A549 (cell line): ENCODE measurements at regions not wholly inside any gene's neighbourhood (a gene's known extent, or its start where the extent isn't known, plus 50 kb on each side); places are given as distances from the start of the nearest gene placed in this dataset.

Experiments used
- ATAC-seq, 2 experiments: fragments of 200-7000 bp in 1 of 2; fragments of >200 bp in 1 of 2; cut with Nextera tagmentation in 1 of 2; cut with Tn5 transposase in 1 of 2; 3 replicates each; pipeline versions ENCODE4 v1.8.0 to v1.9.1; 2018 to 2020; ENCODE audit warnings: mild to moderate bottlenecking in 1 of 2, moderate library complexity in 1 of 2
- CTCF ChIA-PET: fragments of 300-600 bp; sonication (Branson Sonifier 250); formaldehyde crosslinking; extraction: SDS; loops from one replicate; lab custom pipeline; 2021; ENCODE audit warnings: antibody characterized with exemption, inconsistent platforms; lab: Yijun Ruan, JAX
- POLR2A ChIA-PET: fragments of 350-600 bp; formaldehyde crosslinking; extraction: SDS; loops from one replicate; lab custom pipeline; 2021; ENCODE audit warnings: antibody characterized with exemption, inconsistent platforms; lab: Yijun Ruan, JAX
- DNase-seq, 2 experiments: peaks; one replicate each; pipeline versions ENCODE4 v3.0.0 to v3.0.0-alpha.2; 2011 to 2016; ENCODE audit warnings: low read depth in 1 of 2, low spot score in 1 of 2
- FAIRE-seq: peaks from 2 replicates; lab custom pipeline; 2011; peaks lifted over from hg19 to GRCh38; lab: Jason Lieb, UNC
- H3K27ac ChIP-seq, 2 experiments: fragments of >200 bp; sonication (Bioruptor Twin); formaldehyde crosslinking; 3 replicates each; pipeline ENCODE4 v1.5.1; 2016 to 2017
- H3K4me1 ChIP-seq: fragments of >200 bp; sonication (Bioruptor Twin); formaldehyde crosslinking; 3 replicates; pipeline ENCODE4 v1.6.1; 2016
- H3K4me2 ChIP-seq: fragments of >200 bp; sonication (Bioruptor Twin); formaldehyde crosslinking; 3 replicates; pipeline ENCODE4 v1.6.1; 2016
- H3K4me3 ChIP-seq: fragments of >200 bp; sonication (Bioruptor Twin); formaldehyde crosslinking; 3 replicates; pipeline ENCODE4 v1.5.1; 2016
- H3K9me3 ChIP-seq: fragments of >200 bp; sonication (Bioruptor Twin); formaldehyde crosslinking; 3 replicates; pipeline ENCODE4 v1.6.1; 2016
- CBX8 ChIP-seq: fragments of 200-600 bp; sonication (generic); IDR thresholded peaks from 2 replicates; pipeline ENCODE4 v1.6.1; 2016
- CEBPB ChIP-seq, 2 experiments: fragments of >200 bp in 1 of 2; sonication (Bioruptor Twin) in 1 of 2; formaldehyde crosslinking in 1 of 2; IDR thresholded peaks; 2 replicates each; pipeline ENCODE4 v1.6.1; 2012 to 2016
- CHD2 ChIP-seq: fragments of 150-350 bp; IDR thresholded peaks from 2 replicates; pipeline ENCODE4 v1.6.1; 2014; ENCODE audit warnings: low read length; ENCODE audit not compliant: partially characterized antibody
- CHD4 ChIP-seq: fragments of 200-600 bp; sonication (generic); IDR thresholded peaks from 2 replicates; pipeline ENCODE4 v1.6.1; 2016; ENCODE audit warnings: antibody characterized with exemption, mild to moderate bottlenecking, borderline replicate concordance
- CTCF ChIP-seq: fragments of >200 bp; sonication (Bioruptor Twin); formaldehyde crosslinking; IDR thresholded peaks from 3 replicates; pipeline ENCODE4 v1.5.1; 2016
- ELK1 ChIP-seq: fragments of 150-350 bp; IDR thresholded peaks from 2 replicates; pipeline ENCODE4 v1.6.1; 2014; ENCODE audit warnings: low read depth, mild to moderate bottlenecking, low read length
- EP300 ChIP-seq, 2 experiments: fragments of >200 bp; sonication (Bioruptor Twin); formaldehyde crosslinking; IDR thresholded peaks; 2 replicates in 1 of 2; 3 replicates in 1 of 2; pipeline ENCODE4 v1.6.1; 2016 to 2017
- ESRRA ChIP-seq: fragments of 150-350 bp; IDR thresholded peaks from 2 replicates; pipeline ENCODE4 v1.6.1; 2014; ENCODE audit warnings: mild to moderate bottlenecking, low read length, borderline replicate concordance
- FOSB ChIP-seq: fragments of 250-450 bp; sonication (Bioruptor Pico); IDR thresholded peaks from 2 replicates; pipeline ENCODE4 v1.5.0; 2020; ENCODE audit warnings: mild to moderate bottlenecking, moderate library complexity
- HES2 ChIP-seq: fragments of >200 bp; sonication (Bioruptor Twin); formaldehyde crosslinking; IDR thresholded peaks from 2 replicates; pipeline ENCODE4 v1.6.1; 2016
- HOXA7 ChIP-seq: fragments of 250-450 bp; sonication (Bioruptor Pico); IDR thresholded peaks from 2 replicates; pipeline ENCODE4 v1.5.0; 2020; ENCODE audit warnings: mild to moderate bottlenecking, moderate library complexity
- HOXB13 ChIP-seq: fragments of 250-450 bp; sonication (Bioruptor Pico); IDR thresholded peaks from 2 replicates; pipeline ENCODE4 v1.5.0; 2020; ENCODE audit warnings: low read depth, mild to moderate bottlenecking, moderate library complexity
- HOXB5 ChIP-seq: fragments of 250-450 bp; sonication (Bioruptor Pico); IDR thresholded peaks from 2 replicates; pipeline ENCODE4 v1.5.0; 2020; ENCODE audit warnings: mild to moderate bottlenecking, moderate library complexity
- JUN ChIP-seq, 2 experiments: fragments of >200 bp; sonication (Bioruptor Twin); formaldehyde crosslinking; IDR thresholded peaks; 2 replicates in 1 of 2; 3 replicates in 1 of 2; pipeline ENCODE4 v1.6.1; 2016 to 2017
- KDM1A ChIP-seq: fragments of 200-600 bp; sonication (generic); IDR thresholded peaks from 2 replicates; pipeline ENCODE4 v1.6.1; 2016; ENCODE audit warnings: low read depth, mild to moderate bottlenecking
- MAFK ChIP-seq: fragments of 450-650 bp; IDR thresholded peaks from 2 replicates; pipeline ENCODE4 v1.6.1; 2014; ENCODE audit not compliant: partially characterized antibody
- MAZ ChIP-seq: fragments of 150-350 bp; IDR thresholded peaks from 2 replicates; pipeline ENCODE4 v1.6.1; 2014; ENCODE audit warnings: antibody characterized with exemption, low read depth, low read length, borderline replicate concordance
- MYC ChIP-seq: IDR thresholded peaks from 2 replicates; pipeline ENCODE4 v1.6.1; 2012; ENCODE audit warnings: mild to moderate bottlenecking, inconsistent platforms, low read length, improper control_type of control experiment, borderline replicate concordance
- NFE2L2 ChIP-seq: fragments of 150-350 bp; conservative IDR thresholded peaks from 2 replicates; pipeline ENCODE4 v1.6.1; 2014; ENCODE audit warnings: low read length
- POLR2A ChIP-seq: IDR thresholded peaks from 2 replicates; pipeline ENCODE4 v1.6.1; 2012; ENCODE audit warnings: mild to moderate bottlenecking, low read length
- RAD21 ChIP-seq, 2 experiments: fragments of >200 bp in 1 of 2; sonication (Bioruptor Twin) in 1 of 2; formaldehyde crosslinking in 1 of 2; IDR thresholded peaks in 1 of 2; conservative IDR thresholded peaks in 1 of 2; 2 replicates in 1 of 2; 3 replicates in 1 of 2; pipeline ENCODE4 v1.6.1; 2012 to 2018; ENCODE audit warnings: inconsistent platforms in 1 of 2
- RCOR1 ChIP-seq: fragments of 150-350 bp; IDR thresholded peaks from 2 replicates; pipeline ENCODE4 v1.6.1; 2014; ENCODE audit warnings: antibody characterized with exemption, low read length, low read depth
- RNF2 ChIP-seq: fragments of 200-600 bp; sonication (generic); IDR thresholded peaks from 2 replicates; pipeline ENCODE4 v1.6.1; 2016; ENCODE audit warnings: low read depth, mild to moderate bottlenecking, antibody characterized with exemption, moderate library complexity, borderline replicate concordance
- TFCP2L1 ChIP-seq: fragments of 250-450 bp; sonication (Bioruptor Pico); IDR thresholded peaks from 2 replicates; pipeline ENCODE4 v1.5.0; 2021; ENCODE audit warnings: mild to moderate bottlenecking
- ZC3H11A ChIP-seq: fragments of 450-650 bp; IDR thresholded peaks from 2 replicates; pipeline ENCODE4 v1.6.1; 2014; ENCODE audit warnings: antibody characterized with exemption, mild to moderate bottlenecking
- ZNF302 ChIP-seq: fragments of 250-450 bp; sonication (Bioruptor Pico); IDR thresholded peaks from 2 replicates; pipeline ENCODE4 v1.9.0; 2021; ENCODE audit warnings: inconsistent platforms, mild to moderate bottlenecking, moderate library complexity
- ZSCAN20 ChIP-seq: fragments of 250-450 bp; sonication (Bioruptor Pico); IDR thresholded peaks from 2 replicates; pipeline ENCODE4 v1.8.0; 2022; ENCODE audit warnings: mild to moderate bottlenecking, moderate library complexity
- WGBS: methylation state at CpG from one replicate; pipeline ENCODE4 v1.1.6; 2017; ENCODE audit errors: missing lambda C conversion rate; 5-methylcytosine and 5-hydroxymethylcytosine counted together
- TF ChIP-seq, protein P1 (sequence below): IDR thresholded peaks from 2 replicates; pipeline ENCODE4 v1.6.1; 2012
- TF ChIP-seq, protein P2 (sequence below): fragments of 250-450 bp; sonication (Bioruptor Pico); IDR thresholded peaks from 2 replicates; pipeline ENCODE4 v1.5.0; 2020; ENCODE audit warnings: low read depth, mild to moderate bottlenecking, moderate library complexity

DNA sequence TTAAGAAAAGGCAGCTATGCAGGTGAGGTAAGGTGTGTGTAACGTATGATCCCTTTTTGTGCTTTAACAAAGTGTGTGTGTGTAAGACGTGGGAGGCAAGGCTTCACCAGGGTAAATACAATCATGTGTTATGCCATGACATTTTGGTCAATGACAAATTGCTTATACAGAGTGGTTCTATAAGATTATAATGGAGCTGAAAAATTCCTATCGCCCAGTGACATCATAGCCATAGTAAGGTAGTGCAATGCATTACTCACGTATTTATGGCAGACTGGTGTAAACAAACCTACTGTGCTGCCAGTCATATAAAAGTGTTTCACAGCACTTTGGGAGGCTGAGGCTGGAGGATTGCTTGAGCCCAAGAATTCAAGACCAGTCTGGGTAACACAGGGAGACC lies 60.2 kb upstream of the LCTL start (continued):
- TF ChIP-seq NFE2L2 (no peak), MAZ (no peak), FOSB (no peak), HOXA7 (CRISPR knock-in tag) (no peak), CTCF (no peak), CHD2 (no peak), TFCP2L1 (no peak), CBX8 (no peak)

DNA sequence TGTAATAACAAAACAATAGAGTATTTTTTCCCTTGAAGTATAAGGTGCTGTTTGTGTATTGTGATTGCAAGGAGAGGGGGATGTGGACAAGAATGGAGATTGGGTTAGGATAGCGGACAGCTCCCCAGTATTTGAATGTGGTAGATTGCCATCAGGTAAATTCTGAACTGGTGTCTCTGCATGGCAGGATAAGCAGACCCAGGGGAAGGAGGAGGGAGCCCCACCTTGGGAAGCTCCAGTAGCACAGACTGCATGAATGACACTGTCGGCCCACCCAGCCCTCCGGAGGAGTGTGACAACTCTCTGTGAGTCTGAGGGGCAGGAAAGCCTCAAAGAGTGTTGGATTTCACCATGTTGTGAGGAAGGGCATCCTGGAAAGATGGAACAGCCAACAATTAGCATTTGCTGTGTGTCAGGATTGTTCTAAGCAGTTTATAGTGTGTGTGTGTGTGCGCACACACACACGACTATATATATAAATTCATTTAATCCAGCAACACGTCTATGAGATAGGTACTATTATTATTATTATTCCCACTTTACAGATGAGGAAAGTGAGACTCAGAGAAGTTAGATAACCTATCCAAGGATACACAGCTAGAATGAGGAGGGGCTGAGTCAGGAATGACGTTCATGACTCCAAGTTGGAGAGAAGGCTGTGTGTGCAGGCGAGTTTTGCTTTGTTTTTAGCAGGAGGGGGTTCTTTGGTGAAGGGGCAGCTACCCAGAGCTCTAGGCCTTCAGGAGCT lies 63.4 kb upstream of the LCTL start:
- H3K27ac ChIP-seq: no peak overlapping the region
- DNase-seq (no peak), FAIRE-seq (no peak), ATAC-seq (no peak)
- TF ChIP-seq ZSCAN20 (CRISPR knock-in tag) (no peak), RNF2 (no peak), KDM1A (no peak), HOXA7 (CRISPR knock-in tag) (no peak), POLR2A (no peak), ZC3H11A (no peak), HOXB5 (CRISPR knock-in tag) (no peak), HOXB13 (CRISPR knock-in tag) (no peak), EP300 (IDR thresholded peaks at IDR 0.05) (no peak), HES2 (no peak), JUN (IDR thresholded peaks at IDR 0.05) (no peak), TFCP2L1 (no peak), CTCF (no peak), ZNF302 (CRISPR knock-in tag) (no peak)
- TF ChIP-seq, protein P1, sequence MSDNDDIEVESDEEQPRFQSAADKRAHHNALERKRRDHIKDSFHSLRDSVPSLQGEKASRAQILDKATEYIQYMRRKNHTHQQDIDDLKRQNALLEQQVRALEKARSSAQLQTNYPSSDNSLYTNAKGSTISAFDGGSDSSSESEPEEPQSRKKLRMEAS: no peak
- H3K4me3 ChIP-seq: no peak overlapping the region
- no peaks in the 10 kb centered on the region for H3K9me3 ChIP-seq
- CTCF ChIA-PET: interaction anchor here (0.6 to 3.6 kb wide), 13 partner anchors 9 to 291 kb away, joined by 3 to 27 read pairs (median 3); no protein-coding TSS in a partner anchor
- POLR2A ChIA-PET: no interaction called here
- H3K4me1 ChIP-seq: no peaks in the 10 kb centered on the region
- H3K4me2 ChIP-seq: no peak overlapping the region
- WGBS: 77% methylated on average over 8 of the region's 8 CpGs

DNA sequence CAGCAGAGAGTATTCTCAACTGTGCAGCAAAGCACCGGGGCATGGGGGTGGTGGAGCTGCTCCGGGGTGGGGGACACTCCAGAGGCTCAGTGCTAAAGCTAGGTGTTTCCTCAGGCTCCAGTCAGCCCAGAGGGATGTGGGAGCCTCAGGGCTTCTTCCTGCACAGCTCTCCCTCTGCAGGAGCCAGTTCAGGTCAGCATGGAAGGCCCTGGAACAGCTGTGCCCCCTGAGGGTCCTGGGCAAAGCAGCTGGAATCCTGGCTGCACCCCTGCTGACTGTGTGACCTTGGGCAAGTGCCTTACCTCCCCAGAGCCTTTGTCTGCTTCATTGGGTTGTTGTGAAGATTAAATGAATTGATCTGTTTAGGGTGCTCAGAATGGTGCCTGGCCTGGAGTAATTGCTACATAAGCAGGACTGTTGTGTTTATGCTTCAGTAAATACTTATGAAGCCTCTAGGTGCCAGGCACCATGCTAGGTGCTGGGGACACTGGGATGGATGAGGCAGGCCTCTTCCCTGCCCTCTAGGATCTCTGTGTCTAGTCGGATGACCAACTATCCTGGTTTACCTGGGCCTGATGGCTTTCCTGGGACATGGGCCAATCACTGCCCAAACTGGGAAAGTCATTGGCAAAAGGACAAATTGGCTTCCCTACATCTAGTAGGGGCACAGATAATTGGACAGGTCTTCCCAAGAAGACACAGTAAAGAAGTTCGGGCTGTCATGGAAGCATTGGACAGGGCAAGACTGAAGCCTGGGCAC lies 64.2 kb upstream of the LCTL start:
- FAIRE-seq: no peak
- Histone ChIP-seq H3K4me1 (no peaks in the 10 kb centered on the region), H3K9me3 (no peaks in the 10 kb centered on the region), H3K4me3 (no peak overlapping the region), H3K27ac (no peak overlapping the region), H3K4me2 (no peak overlapping the region)
- WGBS: 57% methylated on average over 4 of the region's 4 CpGs
- ChIA-PET POLR2A (no interaction called here), CTCF (interaction anchor here (0.5 to 3.6 kb wide), 12 partner anchors 9 to 144 kb away, joined by 3 to 27 read pairs (median 4); no protein-coding TSS in a partner anchor)
- DNase-seq: no peak
- ATAC-seq: no peak
- no peak for TF ChIP-seq HOXB13 (CRISPR knock-in tag)
- no peak for TF ChIP-seq EP300 (IDR thresholded peaks at IDR 0.05)
- no peak for TF ChIP-seq RCOR1
- TF ChIP-seq MAFK: no peak
- no peak for TF ChIP-seq MYC
- TF ChIP-seq RAD21 (conservative IDR thresholded peaks at IDR 0.05 in 1 of 2, IDR thresholded peaks at IDR 0.05 in 1 of 2): no peak
- TF ChIP-seq, protein P2, sequence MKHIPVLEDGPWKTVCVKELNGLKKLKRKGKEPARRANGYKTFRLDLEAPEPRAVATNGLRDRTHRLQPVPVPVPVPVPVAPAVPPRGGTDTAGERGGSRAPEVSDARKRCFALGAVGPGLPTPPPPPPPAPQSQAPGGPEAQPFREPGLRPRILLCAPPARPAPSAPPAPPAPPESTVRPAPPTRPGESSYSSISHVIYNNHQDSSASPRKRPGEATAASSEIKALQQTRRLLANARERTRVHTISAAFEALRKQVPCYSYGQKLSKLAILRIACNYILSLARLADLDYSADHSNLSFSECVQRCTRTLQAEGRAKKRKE (CRISPR knock-in tag): no peak
- TF ChIP-seq CHD4: no peak
- no peak for TF ChIP-seq ELK1
- TF ChIP-seq CEBPB (IDR thresholded peaks at IDR 0.05): no peak
- no peak for TF ChIP-seq ESRRA
